ENCODE measurements at regions not wholly inside any gene's neighbourhood (a gene's known extent, or its start where the extent isn't known, plus 50 kb on each side); places are given as distances from the start of the nearest gene placed in this dataset.

DNA sequence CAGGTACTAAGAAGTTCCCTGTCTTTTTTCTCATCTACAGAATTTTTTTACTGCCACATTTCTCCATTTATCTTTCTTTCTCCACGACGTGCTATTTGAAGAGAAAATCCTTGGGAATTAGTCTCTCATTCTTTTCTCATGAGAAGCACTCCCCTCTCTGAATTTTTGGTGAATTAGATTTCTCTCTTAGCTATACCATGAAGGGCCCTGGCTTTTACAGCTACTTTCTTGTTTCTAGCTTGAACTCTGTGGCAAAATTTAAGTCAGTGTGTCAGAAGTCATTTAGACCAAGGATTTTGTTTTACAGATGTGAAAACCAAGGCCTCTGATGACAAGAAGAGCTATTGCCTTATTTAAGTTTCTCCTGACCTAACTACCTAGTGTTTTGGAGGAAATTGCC is 213.1 kb downstream of the AEBP2 start:
- ChIA-PET CTCF (no interaction called here), POLR2A (no interaction called here)
- no peaks in the 10 kb centered on the region for H3K4me1 Mint-ChIP-seq
- H3K27ac Mint-ChIP-seq, result no peak overlapping the region
- no peaks in the 10 kb centered on the region for H3K27me3 Mint-ChIP-seq (ENCODE audit: low read depth)
- TF ChIP-seq, protein P1, sequence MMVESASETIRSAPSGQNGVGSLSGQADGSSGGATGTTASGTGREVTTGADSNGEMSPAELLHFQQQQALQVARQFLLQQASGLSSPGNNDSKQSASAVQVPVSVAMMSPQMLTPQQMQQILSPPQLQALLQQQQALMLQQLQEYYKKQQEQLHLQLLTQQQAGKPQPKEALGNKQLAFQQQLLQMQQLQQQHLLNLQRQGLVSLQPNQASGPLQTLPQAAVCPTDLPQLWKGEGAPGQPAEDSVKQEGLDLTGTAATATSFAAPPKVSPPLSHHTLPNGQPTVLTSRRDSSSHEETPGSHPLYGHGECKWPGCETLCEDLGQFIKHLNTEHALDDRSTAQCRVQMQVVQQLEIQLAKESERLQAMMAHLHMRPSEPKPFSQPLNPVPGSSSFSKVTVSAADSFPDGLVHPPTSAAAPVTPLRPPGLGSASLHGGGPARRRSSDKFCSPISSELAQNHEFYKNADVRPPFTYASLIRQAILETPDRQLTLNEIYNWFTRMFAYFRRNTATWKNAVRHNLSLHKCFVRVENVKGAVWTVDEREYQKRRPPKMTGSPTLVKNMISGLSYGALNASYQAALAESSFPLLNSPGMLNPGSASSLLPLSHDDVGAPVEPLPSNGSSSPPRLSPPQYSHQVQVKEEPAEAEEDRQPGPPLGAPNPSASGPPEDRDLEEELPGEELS (CRISPR knock-in tag; IDR thresholded peaks at IDR 0.05), result no peak
- TF ChIP-seq JUN (CRISPR knock-in tag; IDR thresholded peaks at IDR 0.05), result no peak
- TF ChIP-seq CDX4 (CRISPR knock-in tag; IDR thresholded peaks at IDR 0.05; ENCODE audit: borderline replicate concordance), result no peak
- TF ChIP-seq ZNF423 (CRISPR knock-in tag; IDR thresholded peaks at IDR 0.05), result no peak
- TF ChIP-seq IRF1 (CRISPR knock-in tag; IDR thresholded peaks at IDR 0.05), result no peak
- no peak for TF ChIP-seq KAT7 (CRISPR knock-in tag; IDR thresholded peaks at IDR 0.05; ENCODE audit: borderline replicate concordance)
- TF ChIP-seq ATF6 (CRISPR knock-in tag; IDR thresholded peaks at IDR 0.05), result no peak
- TF ChIP-seq, protein P2, sequence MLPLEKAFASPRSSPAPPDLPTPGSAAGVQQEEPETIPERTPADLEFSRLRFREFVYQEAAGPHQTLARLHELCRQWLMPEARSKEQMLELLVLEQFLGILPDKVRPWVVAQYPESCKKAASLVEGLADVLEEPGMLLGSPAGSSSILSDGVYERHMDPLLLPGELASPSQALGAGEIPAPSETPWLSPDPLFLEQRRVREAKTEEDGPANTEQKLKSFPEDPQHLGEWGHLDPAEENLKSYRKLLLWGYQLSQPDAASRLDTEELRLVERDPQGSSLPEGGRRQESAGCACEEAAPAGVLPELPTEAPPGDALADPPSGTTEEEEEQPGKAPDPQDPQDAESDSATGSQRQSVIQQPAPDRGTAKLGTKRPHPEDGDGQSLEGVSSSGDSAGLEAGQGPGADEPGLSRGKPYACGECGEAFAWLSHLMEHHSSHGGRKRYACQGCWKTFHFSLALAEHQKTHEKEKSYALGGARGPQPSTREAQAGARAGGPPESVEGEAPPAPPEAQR (CRISPR knock-in tag; IDR thresholded peaks at IDR 0.05), result no peak
- H3K36me3 Mint-ChIP-seq, result peaks cover 3% of the 10 kb centered on the region; the same call in 1 of the 2 replicates
- DNase-seq (ENCODE audit: low spot score) (no peak), ATAC-seq (no peak)
- no peak overlapping the region for H3K4me3 Mint-ChIP-seq
- peaks cover 31% of the 10 kb centered on the region for H3K9me3 Mint-ChIP-seq

GRCh38 chr12:19654650-19655376 is 215.5 kb downstream of the AEBP2 start:
- peaks cover under 1% of the 10 kb centered on the region; the same call in 1 of the 2 replicates for H3K36me3 Mint-ChIP-seq

More at GRCh38 chr12:19654650-19655376, 215.5 kb downstream of the AEBP2 start:
- Mint-ChIP-seq H3K27ac (no peak overlapping the region), H3K27me3 (ENCODE audit: low read depth) (no peaks in the 10 kb centered on the region), H3K9me3 (peaks cover 22% of the 10 kb centered on the region), H3K4me3 (no peak overlapping the region), H3K4me1 (no peaks in the 10 kb centered on the region)
- DNase-seq (ENCODE audit: low spot score) (no peak), ATAC-seq (no peak)
- ChIA-PET POLR2A (no interaction called here), CTCF (no interaction called here)
- TF ChIP-seq FOXK1 (CRISPR knock-in tag; IDR thresholded peaks at IDR 0.05), result no peak
- TF ChIP-seq, protein P3, sequence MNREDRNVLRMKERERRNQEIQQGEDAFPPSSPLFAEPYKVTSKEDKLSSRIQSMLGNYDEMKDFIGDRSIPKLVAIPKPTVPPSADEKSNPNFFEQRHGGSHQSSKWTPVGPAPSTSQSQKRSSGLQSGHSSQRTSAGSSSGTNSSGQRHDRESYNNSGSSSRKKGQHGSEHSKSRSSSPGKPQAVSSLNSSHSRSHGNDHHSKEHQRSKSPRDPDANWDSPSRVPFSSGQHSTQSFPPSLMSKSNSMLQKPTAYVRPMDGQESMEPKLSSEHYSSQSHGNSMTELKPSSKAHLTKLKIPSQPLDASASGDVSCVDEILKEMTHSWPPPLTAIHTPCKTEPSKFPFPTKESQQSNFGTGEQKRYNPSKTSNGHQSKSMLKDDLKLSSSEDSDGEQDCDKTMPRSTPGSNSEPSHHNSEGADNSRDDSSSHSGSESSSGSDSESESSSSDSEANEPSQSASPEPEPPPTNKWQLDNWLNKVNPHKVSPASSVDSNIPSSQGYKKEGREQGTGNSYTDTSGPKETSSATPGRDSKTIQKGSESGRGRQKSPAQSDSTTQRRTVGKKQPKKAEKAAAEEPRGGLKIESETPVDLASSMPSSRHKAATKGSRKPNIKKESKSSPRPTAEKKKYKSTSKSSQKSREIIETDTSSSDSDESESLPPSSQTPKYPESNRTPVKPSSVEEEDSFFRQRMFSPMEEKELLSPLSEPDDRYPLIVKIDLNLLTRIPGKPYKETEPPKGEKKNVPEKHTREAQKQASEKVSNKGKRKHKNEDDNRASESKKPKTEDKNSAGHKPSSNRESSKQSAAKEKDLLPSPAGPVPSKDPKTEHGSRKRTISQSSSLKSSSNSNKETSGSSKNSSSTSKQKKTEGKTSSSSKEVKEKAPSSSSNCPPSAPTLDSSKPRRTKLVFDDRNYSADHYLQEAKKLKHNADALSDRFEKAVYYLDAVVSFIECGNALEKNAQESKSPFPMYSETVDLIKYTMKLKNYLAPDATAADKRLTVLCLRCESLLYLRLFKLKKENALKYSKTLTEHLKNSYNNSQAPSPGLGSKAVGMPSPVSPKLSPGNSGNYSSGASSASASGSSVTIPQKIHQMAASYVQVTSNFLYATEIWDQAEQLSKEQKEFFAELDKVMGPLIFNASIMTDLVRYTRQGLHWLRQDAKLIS (CRISPR knock-in tag; IDR thresholded peaks at IDR 0.05; ENCODE audit: borderline replicate concordance), result no peak
- no peak for TF ChIP-seq SMAD4 (CRISPR knock-in tag; IDR thresholded peaks at IDR 0.05)
- TF ChIP-seq GRHL2 (CRISPR knock-in tag; IDR thresholded peaks at IDR 0.05; ENCODE audit: insufficient replicate concordance, severe bottlenecking), result no peak
- TF ChIP-seq NFE2L1 (CRISPR knock-in tag; IDR thresholded peaks at IDR 0.05), result no peak
- TF ChIP-seq, protein P4, sequence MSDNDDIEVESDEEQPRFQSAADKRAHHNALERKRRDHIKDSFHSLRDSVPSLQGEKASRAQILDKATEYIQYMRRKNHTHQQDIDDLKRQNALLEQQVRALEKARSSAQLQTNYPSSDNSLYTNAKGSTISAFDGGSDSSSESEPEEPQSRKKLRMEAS (CRISPR knock-in tag; IDR thresholded peaks at IDR 0.05), result no peak
- TF ChIP-seq HMGA2 (CRISPR knock-in tag; IDR thresholded peaks at IDR 0.05), result no peak
- TF ChIP-seq, protein P5, sequence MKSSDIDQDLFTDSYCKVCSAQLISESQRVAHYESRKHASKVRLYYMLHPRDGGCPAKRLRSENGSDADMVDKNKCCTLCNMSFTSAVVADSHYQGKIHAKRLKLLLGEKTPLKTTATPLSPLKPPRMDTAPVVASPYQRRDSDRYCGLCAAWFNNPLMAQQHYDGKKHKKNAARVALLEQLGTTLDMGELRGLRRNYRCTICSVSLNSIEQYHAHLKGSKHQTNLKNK (CRISPR knock-in tag; IDR thresholded peaks at IDR 0.05), result no peak
- TF ChIP-seq, protein P6, sequence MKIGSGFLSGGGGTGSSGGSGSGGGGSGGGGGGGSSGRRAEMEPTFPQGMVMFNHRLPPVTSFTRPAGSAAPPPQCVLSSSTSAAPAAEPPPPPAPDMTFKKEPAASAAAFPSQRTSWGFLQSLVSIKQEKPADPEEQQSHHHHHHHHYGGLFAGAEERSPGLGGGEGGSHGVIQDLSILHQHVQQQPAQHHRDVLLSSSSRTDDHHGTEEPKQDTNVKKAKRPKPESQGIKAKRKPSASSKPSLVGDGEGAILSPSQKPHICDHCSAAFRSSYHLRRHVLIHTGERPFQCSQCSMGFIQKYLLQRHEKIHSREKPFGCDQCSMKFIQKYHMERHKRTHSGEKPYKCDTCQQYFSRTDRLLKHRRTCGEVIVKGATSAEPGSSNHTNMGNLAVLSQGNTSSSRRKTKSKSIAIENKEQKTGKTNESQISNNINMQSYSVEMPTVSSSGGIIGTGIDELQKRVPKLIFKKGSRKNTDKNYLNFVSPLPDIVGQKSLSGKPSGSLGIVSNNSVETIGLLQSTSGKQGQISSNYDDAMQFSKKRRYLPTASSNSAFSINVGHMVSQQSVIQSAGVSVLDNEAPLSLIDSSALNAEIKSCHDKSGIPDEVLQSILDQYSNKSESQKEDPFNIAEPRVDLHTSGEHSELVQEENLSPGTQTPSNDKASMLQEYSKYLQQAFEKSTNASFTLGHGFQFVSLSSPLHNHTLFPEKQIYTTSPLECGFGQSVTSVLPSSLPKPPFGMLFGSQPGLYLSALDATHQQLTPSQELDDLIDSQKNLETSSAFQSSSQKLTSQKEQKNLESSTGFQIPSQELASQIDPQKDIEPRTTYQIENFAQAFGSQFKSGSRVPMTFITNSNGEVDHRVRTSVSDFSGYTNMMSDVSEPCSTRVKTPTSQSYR (CRISPR knock-in tag; IDR thresholded peaks at IDR 0.05), result no peak
